ENCODE measurements at regions not wholly inside any gene's neighbourhood (a gene's known extent, or its start where the extent isn't known, plus 50 kb on each side); places are given as distances from the start of the nearest gene placed in this dataset.

DNA sequence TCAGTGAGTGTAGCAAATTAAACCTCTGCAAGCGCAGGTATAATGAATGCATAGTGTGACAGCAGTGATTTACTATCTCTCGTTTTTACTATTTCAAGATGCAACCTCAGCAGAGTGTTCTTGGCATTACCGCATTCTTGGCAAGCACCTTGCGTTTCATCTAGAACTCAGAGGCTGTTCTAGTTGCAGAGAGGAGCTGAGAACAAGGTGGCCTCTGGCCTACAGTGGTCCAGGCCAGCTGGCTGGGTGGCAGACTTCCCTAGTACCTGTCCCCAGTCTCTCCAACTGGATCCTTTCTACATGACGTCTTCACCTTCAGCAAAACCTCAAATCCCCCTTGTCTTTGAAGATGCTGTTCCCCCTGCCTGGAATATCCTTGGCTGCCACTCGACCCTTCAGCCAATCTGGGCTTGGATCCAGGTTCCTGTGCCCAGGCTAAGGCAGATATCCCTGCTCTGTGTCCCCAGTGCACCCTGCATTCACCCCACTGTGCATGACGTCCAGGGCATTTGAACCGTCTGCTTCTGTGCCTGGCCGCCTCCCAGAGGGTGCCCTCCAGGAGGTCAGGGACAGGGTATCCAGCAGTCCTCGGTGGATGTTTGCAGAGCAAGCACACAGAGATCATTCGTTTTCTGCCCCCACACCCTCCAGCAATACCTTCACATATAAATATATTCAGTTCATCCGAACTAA is 120.4 kb upstream of the CPEB4 start:
- DNase-seq = peak; percentile 9

GRCh38 chr5:173768267-173768806 is 119.8 kb upstream of the CPEB4 start:
- DNase-seq = no peak

- DNase-seq = no peak
These were observed 119.3 kb upstream of the CPEB4 start for GRCh38 chr5:173768891-173769290.

DNA sequence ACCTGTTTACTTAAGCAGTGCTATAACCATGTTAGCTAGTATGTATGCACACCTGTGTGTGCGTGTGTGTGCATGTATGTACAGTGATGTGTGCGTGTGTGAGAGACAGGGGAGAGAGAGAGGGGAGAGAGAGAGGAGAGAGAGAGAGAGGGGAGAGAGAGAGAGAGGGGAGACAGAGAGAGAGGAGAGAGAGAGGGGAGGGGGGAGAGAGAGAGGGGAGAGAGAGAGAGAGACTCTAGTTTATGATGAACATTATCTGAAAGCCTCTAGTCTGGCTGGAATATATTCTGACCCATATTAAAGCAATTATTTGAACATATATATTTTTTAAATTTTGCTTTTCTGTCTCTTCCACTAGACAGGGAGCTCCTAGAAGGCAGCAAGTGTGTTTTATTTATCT is 117.5 kb upstream of the CPEB4 start:
- no peak for DNase-seq

DNA sequence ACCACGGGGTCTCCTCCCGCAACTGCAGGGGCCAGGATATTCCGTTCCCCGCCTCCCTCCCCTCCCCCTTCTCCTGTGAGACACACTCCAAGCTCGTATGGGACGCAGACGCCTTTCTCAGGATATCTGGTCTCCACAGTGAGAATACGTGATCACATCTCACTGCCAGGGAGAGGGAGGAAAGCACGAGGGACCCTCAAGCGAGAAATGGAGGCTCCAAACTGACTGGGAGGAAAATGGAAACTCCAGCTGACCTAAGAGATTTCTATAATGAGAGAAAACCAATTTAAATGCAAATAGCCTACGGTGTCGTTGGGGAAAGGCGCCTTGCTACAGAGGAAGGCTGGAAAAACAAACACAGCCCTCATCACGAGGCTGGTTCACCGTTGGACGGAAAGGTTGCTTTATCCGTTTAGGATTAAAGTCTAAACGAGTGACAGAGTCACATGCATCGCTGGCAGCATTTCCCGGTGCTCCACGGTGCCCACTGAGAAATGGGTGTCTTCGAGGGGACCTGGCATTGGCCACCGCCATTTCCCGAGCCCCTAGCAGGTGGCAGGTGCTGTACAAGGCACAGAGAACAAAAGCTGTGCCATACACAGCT is 116.9 kb upstream of the CPEB4 start:
- no peak for DNase-seq

DNA sequence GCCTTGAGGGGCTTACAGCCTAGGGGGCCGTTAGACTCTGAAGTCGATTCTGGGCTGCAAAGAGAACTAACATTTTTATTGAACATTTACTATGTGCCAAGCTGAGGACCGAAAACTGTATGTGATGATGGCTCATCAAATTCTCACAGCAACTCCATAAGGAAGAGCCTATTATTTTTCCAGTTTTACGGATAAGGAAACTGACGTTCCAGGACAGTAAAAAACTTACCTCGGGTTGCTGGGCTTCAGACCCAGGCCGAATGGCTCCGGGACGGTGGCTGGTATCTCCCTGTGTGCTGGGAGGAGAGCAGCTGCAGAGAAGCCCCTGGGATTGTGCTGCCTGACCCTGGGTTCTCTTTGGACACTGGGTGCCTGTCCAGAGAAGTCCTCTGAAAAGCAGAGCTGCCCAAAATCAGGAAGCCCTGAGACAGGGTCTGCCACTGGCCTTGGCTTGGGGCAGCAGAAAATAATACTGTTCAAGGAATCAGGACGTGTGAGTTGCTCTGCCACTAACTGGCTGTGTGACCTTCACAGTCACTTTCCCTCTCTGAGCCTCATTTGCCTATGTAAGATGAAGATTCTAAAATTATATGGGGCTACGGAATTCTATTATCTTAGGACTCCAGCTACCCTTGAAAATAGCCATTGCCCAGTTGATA is 116.3 kb upstream of the CPEB4 start:
- DNase-seq = no peak

DNA sequence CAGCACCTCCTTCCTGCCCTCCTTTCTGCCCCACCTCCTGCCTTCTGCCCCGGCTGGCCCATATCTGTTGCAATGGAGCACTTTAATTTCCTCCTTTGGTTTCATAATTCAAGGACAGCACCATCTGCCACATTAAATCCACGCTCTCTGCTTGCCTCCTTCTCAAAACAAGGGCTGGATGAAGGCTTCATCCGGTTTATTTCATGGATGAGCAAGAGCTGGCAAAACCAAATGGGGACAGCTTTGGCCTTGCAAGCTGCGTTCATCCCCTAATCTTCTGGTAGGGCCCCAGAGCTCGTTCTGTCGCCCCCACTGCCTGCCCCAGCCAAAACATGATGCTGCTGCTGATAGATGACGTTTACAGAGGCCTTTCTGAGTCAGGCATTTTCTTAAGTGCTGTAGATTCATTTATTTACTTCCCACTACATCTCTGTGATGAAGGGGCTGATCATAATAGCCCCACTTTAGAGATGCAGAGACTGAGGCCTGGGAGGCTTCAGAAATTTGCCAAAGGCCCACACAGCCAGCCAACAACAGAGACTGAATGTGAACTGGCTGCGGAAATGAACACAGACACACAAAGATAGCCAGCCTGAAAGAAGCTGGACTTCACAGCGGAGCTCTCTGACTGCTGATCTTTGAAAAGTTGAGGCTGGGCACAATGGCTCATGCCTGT is 115.6 kb upstream of the CPEB4 start:
- DNase-seq = no peak

- peak; percentile 41 for DNase-seq
These were observed 113.8 kb upstream of the CPEB4 start for GRCh38 chr5:173774271-173774761.

GRCh38 chr5:173775261-173776197 is 112.6 kb upstream of the CPEB4 start:
- no peak for DNase-seq

GRCh38 chr5:173777149-173777548 is 111.0 kb upstream of the CPEB4 start:
- no peak for DNase-seq

DNA sequence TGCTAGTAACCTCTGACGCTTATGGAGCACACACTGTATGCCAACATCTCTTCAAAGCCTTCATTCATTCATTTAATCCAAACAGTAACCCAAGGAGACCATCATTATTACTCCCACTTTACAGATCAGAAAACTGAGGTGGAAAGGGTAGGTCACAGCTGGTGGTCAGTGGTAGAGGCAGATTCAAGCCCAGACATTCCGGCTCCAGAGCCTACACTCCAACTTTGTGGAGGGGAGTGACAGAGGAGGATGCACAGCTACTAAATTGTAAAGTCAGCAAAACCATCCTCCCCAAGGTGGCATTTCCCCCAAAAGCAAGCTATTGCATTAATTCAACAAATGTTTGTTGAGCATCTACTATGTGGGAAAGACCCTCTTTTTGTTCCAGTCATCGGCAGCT is 110.5 kb upstream of the CPEB4 start:
- no peak for DNase-seq

GRCh38 chr5:173778152-173778782 is 109.9 kb upstream of the CPEB4 start:
- no peak for DNase-seq

- DNase-seq = no peak
These were observed 109.3 kb upstream of the CPEB4 start for GRCh38 chr5:173778784-173779304.

GRCh38 chr5:173780235-173781234 is 107.6 kb upstream of the CPEB4 start:
- DNase-seq = no peak

DNA sequence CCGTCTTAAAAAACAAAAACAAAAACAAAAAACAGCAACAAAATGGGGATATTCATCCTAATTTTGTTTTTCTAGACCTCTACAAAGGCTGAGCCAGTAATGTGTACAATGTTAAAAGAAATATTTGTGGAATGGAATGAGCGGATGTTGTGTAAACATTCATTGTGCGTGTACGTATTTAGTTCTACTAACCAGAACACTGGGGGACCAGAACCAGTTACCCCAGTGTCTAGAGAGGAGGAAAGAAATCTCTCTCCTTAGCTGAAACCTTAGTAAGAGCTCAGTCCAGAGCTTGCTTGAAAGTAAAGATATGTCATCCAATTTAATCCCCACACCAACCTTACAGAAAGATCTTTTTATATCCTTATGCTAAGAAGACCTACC is 106.7 kb upstream of the CPEB4 start:
- no peak for DNase-seq

- peak; percentile 73 for DNase-seq
These were observed 106.1 kb upstream of the CPEB4 start for GRCh38 chr5:173781816-173782670.

- no peak for DNase-seq
These were observed 105.5 kb upstream of the CPEB4 start for GRCh38 chr5:173782671-173783101.

GRCh38 chr5:173783371-173783770 is 104.8 kb upstream of the CPEB4 start:
- no peak for DNase-seq

GRCh38 chr5:173785400-173785799 is 102.7 kb upstream of the CPEB4 start:
- DNase-seq = no peak
